NCI-H524 treated with DMSO at 0.1 percent for 48 hours (cell line): ENCODE measurements at regions not wholly inside any gene's neighbourhood (a gene's known extent, or its start where the extent isn't known, plus 50 kb on each side); places are given as distances from the start of the nearest gene placed in this dataset.
"Not testable (repeated sequence)": the region's sequence is repeated elsewhere in the genome, so short reads cannot be mapped to it uniquely, and the experiment has no call there.

Source experiments
- DNase-seq: peaks from one replicate; lab custom pipeline; 2025; lab: John Stamatoyannopoulos, UW

DNA sequence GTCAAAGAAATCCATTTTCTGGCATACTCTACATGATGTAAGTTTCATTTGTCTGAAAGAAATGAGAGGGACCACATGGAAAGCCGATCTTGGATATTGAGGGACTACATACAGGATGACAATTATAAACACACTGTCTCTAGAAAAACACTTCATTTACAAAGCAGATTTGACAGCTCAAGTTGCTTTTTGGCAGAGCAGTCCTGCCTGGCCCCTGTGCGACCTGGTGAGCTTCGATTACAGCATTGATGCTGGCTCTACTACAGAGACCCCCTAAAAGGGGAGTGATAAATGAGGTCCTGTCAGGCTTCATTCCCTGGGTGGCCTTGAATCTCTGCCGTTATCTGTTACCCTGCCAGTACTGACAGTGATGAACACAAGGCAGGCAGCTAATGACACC, 215.2 kb upstream of the NOCT start:
- no peak for DNase-seq

DNA sequence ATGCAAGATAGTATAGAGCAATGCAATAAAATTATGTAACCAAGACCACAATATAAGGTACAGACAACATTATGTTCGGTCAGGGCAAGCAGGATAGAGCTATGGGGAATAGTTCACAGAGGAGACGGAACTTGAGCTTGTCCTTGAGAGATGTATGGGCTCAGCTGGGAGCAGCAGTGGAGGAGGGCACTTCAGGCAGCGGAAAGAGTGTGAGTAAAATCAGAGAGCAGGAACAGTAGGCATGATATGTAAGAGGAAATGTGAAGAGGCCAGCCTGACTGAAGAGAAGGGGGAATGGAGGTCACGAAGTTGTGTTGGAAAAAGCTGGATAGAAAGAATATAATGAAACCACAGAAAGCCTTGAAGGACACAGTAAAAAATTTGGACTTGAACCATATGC, 217.2 kb upstream of the NOCT start:
- DNase-seq, result no peak

DNA sequence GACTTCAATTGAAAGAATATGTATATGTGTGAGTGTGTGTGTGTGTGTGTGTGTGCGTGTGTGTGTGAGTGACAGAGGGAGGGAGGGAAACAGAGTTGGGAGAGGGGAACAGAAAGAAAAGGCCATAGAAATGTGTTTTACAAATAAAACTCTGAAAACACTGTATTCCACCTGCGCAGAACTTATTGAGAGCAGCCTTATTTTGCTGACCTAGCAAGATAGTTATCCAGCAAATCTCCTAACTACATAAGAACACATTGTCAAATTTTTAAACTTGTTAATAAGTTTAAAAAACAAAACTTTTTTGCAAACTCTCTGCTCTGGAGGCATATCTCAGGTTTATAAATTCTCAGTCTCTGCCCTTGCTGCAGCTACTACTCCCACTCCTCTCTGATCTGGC, 217.9 kb upstream of the NOCT start:
- DNase-seq, result no peak

DNA sequence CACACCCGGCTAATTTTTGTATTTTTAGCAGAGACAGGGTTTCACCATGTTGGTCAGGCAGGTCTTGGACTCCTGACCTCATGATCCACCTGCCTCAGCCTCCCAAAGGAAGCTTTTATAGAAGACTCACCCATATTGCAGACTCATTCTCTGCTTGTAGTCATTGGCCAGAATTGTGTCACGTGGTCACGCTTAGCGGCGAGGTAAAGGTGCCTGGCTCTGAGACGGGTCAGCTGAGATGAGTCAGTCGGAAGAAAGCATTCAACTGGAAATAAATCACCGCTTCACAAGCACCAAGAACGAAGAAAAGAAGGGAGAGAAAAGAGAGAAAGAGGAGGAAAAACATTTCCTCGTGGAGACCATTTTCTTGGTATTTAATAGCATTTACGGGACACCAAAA, 218.8 kb upstream of the NOCT start:
- DNase-seq, result no peak

DNA sequence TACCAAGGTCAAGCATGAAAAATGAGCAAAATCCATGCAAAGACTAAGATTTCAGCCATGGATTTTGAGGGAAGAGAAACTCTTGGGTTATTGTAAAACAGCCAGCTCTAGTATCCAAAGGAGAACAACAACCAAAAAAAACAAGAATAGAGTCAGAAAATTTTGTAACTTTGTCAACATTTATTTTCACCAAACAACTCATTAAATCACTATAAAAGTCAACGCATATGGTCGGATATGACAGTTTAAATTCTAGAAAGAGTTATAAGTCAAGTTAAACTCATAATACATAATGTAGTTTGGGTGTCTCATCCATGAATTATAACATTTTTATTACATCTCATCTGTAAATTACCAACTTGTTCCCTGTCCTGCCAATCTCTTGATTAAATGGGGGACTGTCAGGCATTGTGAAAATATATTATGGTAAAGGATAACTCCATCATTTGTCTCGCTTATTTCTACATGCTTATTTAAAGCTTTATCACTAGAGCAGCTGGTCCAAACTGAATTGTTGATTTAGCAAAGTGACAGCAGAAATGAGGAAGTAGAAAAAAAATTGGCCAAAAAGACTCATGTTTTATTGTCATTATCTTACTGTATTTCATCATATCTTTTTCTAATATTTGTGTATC, 224.8 kb upstream of the NOCT start:
- DNase-seq, result no peak

DNA sequence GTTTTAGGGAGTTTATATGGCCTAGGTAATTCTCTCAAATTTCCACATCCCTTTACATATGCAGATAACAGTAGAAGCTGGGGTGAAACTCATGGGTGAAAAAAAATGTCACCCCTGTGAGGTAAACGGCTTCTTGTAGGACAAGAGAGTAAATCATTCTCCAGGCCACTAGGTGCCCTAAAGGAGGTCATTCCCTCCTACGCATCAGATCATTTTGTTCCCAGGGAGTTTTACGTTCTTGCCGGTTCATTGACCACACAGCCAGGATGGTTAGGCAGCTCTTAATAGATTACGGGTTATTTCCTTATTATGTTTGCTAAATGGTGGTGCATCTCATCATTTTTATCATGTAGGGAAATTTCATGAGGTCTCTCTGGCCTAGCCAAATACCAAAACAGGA, 225.8 kb upstream of the NOCT start:
- no peak for DNase-seq

DNA sequence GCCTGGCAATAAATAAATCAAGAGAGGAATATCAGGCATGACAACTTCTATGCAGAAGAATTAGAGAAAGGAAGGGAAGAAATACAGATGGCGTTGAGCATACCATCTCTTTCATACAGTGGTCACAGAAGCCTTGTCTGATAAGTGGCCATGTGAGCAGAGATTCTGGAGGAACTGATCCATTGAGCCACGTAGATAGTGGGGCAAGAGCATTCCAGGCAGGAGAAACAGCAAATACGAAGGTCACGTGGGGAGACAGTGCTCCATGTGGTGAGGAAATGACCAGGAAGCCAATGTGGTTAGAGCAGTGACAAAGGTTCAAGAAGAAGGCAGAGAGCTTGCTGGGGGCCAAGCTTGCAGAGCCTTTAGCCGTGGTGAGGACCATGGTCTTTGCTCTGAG, 226.7 kb upstream of the NOCT start:
- no peak for DNase-seq

DNA sequence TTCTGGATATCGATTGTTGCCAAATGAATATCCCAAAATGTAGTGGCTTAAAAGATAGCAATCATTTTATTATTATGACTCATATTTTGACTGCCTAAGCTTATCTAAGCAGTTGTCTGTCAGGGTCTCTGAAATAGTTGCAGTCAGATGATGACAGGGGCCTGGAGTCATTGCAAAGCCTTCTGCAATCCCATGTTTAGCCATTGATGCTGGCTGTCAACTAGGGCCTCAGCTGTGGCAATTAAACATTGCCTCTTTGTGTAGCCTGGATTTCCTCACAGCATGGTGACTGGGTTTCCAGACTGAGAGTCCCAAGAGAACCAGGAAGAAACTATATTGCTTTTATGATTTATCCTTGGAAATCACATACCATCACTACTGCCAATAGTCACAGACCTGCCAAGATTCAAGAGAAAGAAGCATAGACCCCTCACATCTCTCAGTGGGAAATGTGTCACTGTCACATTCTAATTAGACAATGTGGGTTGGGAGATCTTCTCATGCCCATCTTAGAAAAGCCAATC, 227.3 kb upstream of the NOCT start:
- no peak for DNase-seq

DNA sequence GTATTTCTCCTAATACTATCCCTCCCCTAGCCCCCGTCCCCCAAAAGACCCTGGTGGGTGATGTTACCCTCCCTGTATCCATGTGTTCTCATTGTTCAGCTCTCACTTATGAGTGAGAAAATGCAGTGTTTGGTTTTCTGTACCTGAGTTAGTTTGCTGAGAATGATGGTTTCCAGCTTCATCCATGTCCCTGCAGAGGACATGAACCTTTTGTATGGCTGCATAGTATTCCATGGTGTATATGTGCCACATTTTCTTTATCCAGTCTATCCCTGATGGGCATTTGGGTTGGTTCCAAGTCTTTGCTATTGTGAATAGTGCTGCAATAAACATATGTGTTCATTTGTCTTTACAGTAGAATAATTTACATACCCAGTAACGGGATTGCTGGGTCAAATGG, 235.8 kb upstream of the NOCT start:
- DNase-seq, result not testable (repeated sequence)

DNA sequence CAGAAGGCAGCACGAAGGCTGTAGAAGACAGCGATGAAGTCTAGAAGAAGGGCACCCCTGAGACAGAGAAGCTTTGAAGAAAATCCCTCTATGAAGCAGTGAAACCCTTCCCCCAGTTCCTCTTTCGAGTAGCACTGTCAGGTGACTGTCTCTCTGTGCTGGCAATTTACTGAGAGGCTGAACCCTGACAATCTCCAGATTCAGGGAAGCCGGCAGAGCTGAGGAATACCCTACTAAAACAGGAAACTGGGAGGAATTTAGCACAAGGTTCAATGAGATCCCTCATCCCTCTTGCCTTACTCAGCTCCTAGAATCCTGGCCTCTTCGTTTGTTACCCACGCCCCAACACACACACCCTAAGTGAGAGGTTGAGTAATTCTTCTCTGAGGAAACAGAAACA, 239.7 kb upstream of the NOCT start:
- DNase-seq, result no peak

DNA sequence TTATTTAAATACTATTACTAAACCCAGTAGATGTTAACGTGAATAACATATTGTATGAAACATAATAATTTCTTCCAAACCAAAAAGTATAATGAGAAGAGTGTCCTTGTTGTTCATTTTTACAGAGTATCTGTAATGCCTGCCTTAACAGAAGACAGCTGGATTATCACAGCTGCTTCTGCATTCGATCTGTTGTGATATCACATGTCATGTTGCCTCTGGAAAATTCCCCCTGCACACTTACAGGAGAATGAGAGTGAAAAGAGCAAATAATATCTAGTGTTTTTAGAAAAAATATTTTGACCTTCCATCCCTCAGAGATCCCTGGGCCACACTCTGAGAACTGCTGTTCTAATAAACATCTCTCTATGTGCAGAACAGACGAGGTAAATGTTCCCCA, 240.1 kb upstream of the NOCT start:
- DNase-seq, result no peak

DNA sequence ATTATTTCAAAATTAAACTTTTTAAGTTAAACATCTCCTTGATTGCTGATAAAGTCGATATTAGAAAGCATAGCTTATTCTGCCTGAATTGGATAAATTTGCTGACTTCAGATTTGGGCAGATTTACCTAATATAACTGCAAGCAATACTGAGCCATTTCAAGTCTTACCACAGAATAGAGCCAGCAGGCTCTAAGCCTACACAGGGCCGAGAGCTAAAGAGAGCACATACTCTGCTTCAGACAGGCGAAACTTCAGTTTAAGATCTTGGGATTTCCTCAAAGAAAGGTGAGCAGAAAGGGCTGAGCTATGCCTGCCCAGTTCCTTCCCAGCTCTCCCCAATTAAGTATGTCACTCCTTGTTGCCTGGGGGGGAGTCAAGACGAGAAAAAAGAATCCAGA, 240.6 kb upstream of the NOCT start:
- DNase-seq, result no peak

DNA sequence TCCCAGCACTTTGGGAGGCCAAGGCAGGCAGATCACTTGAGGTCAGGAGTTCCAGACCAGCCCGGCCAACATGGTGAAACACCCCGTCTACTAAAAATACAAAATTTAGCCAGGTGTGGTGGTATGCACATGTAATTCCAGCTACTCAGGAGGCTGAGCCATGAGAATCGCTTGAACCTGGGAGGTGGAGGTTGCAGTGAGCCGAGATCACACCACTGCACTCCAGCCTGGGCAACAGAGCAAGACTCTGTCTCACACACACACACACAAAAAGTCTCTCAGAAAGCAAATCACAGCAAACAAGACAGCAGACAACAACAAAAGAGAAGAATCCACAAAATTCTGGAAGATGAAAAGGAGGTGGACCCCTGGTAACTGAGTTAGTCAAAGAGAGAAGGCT, 241.5 kb upstream of the NOCT start:
- not testable (repeated sequence) for DNase-seq

DNA sequence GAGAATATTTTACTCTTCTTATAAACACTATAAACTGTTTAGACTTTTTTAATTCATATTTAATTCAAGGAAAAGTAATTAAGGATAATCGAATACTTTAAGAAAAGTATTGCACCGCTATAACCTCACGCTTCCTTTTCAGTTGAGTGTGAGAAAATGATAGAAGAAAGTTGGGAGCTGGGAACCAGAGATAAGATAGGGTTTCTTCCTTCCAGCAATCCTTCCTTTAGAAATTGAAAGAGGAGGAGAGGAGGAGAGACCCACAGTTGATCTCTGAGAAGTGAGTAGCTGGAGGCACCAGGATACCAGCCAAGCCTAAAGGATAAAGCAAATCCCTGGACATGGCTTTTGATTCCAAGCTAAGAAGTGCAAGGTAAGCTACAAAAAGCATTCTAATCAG, 242.3 kb upstream of the NOCT start:
- DNase-seq, result no peak

DNA sequence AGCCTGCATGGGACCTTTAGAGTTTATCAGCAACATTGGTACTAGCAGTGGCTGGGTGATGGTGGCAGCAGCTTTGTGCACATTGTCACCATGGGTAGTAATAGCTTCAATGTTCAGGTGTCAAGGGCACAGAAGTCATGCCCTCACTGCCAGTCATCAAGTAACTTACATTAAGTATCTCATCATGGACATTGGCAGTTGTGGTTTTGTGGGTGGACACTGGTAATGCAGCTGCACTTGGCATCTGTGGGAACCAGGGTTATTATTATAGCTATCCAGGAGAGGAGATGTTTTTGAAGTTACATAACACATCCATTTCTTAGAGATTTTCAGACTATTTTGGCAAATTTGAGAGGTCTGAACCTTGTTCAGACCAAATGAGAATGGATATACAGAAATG, 243.2 kb upstream of the NOCT start:
- no peak for DNase-seq

DNA sequence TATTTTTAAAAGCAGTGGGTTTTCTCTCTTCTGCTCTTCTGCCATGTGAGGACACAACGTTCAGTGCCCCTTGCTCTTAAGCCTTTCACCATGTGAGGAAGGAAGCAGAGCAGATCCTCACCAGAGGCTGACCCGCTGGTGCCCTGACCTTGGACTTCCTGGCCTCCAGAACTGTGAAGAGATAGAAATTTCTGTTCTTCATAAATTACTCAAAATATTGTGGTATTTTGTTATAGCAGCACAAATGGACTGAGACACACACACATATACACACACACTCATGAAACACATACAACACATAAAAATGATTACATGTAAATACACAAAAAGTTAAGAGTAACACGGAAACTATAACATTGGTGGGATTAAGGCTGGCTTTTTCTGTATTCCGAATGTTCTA, 244.8 kb upstream of the NOCT start:
- no peak for DNase-seq

DNA sequence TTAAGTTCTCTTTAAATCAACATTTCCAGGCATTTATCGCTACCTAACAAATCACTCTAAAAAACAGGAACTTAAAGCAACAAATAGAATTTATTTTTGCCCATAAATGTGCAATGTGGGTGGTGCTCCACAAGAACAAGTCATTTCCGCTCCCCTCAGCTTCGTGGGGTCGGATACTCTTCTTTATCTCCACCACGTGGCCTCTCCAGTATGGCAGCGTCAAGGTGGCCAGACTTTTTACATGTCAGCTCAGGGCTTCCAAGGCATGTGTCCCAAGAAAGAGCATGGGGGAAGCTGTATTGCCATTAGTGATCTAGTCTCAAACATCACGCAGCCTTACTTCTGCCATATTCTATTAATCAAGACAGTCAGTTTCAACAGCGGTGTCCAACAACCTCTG, 249.2 kb upstream of the NOCT start:
- DNase-seq, result no peak

DNA sequence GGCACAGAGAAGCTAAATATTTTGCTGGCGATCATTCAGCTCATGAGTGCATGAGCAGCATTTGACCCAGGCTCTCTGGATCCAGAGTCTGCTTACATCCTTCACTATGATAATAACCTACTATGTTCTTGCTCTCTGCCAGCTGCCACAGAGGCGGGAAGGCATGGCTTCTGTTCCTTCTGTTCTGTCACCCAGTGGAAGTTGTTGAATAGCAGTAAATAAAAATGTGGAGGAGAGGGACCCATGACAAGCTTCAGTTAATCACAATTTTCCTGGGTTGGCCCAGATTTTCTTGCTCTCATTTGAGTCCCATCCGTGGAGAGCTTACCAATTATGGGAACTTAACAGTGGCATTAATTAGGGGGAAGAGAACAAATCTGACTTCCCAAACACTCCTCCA, 250.1 kb upstream of the NOCT start:
- no peak for DNase-seq

DNA sequence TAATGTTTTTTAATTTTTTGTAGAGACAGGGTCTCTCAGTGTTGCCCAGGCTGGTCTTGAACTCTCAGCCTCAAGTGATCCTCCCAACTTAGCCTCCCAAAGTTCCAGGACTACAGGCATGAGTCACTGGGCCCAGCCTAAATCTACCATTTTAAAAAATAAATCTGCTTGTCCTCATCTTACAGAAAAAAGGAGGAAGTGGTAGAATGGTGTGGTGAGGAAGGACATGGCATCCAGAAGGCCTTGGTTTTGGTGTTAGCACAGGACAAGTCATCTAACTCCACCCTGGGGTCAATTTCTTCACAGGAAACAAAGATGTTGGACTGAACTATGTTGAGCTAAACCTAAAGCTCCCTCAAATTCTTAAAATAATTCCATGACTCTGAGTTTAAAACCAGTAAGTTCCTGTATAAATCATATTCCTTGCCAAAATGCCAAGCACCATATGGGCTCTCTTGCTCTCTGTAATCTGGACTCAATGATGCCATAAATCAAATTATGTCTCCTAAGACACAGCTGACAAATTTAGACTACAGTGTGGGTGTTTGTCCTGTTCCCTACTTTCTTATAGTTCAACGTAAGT, 253.9 kb upstream of the NOCT start:
- no peak for DNase-seq

DNA sequence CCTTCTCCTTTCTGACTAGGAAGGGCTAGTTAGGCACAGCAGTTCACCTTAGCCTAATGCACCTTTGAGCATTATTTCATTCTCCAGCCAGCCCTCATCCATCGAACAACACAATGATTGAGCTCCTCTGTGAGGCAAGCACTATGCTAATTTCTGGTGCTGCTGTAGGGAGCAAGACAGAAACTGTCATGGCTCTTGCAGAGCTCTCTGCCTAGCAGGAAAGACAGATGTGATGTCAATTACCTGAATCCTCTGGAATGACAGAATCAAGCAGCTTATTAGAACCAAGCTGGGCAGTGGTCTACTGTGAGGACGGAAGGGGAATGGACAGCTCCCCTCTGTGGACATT, 256.1 kb upstream of the NOCT start:
- no peak for DNase-seq

DNA sequence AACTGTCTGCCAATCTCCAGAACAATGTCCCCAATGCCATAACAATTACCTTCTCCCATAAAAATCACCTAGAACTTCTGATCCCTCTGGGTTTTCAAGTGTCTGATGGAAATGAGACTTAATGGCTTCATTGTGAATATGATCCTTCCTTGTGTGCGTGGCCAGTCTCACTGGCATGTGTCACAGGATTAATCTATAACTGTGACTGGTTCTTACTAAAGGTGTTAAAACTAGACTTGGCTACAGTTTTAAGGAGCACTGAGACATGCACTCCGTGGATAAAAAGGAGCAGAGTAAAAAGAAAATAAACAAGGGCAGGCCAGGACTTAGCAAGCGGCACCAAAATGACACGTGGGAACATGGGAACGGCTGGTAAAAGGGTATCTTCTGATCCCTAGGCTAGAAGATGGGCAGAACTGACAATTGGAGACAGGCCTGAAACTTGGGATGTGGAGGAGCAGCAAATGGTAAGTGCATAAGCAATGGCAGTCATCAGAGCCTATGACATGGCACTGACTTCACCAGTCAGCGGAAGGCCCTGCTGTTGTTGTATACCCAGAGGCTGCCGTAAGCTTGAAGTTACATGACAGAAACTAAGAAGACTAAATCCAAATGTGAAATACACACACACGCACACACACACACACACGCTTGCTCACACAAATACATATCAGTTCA, 256.6 kb upstream of the NOCT start:
- DNase-seq, result no peak

DNA sequence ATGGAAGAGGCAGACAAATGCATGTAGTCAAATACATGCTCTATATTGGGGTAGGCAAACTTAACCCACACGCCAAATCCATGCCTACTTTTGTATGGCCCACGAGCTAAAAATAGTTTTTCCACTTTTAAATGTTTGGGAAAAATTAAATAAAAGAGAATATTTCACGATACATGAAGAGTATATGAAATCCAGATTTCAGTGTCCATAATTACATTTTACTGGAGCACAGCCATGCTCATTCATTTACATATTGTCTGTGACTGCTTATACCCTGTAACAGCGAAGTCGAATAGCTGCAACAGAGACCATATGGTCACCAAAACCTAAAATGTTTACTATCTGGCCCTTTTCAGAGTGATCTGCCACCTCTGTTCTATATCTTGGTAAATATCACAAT, 257.4 kb upstream of the NOCT start:
- DNase-seq, result no peak

DNA sequence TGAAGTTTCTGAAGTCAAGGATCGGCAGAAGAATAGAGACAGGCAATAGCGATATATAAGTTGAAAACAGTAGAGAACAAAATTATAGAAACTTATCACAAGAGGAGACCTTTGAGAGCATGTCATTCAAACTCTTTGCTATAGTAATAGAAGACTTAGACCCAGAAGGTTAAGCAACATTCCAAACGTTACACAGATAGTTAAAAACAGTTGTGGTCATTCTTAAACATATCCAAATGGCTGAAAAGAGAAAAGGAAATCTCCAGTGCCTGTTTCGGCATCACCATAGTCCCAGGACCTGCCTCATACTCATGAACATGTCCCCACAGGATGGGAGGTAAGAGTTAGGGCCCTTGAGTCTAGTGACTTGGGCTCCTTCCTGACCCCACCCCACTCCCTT, 258.1 kb upstream of the NOCT start:
- no peak for DNase-seq

DNA sequence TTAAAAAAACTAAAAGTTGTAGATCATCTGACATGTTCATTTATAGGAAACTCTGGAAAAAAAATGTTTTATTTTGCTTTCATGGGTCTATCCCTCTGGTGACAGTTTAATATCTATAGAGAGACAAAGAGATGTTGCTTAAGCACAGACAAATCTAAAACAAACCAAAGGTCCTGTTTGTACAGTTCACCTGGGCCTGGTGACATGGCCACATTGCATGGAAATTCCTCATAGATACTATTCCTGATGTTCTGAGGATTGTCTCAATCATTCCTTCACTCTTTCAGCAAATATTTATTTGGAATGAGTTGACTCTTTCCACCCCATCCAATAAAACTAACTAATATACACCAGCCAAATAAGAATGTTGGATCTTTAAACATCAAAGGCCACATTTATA, 259.1 kb upstream of the NOCT start:
- no peak for DNase-seq
